Cardiac fibroblast (primary cell): ENCODE measurements at regions not wholly inside any gene's neighbourhood (a gene's known extent, or its start where the extent isn't known, plus 50 kb on each side); places are given as distances from the start of the nearest gene placed in this dataset.
"Not testable (repeated sequence)": the region's sequence is repeated elsewhere in the genome, so short reads cannot be mapped to it uniquely, and the experiment has no call there.

Source experiments
- DNase-seq, 2 donors: peaks; one replicate each; pipeline versions ENCODE4 v3.0.0 to v3.0.0-alpha.2; 2010; ENCODE audit warnings: low read depth in 2 of 2
- H3K4me3 ChIP-seq, 2 donors: replicated peaks in 1 of 2; 1 replicate in 1 of 2; 2 replicates in 1 of 2; pipeline ENCODE4 v1.5.1; 2011; ENCODE audit warnings: low read depth in 2 of 2, low read length in 2 of 2, mild to moderate bottlenecking in 2 of 2, moderate library complexity in 1 of 2
- CTCF ChIP-seq: IDR thresholded peaks from one replicate; pipeline ENCODE4 v1.5.1; 2011; ENCODE audit warnings: low read depth, mild to moderate bottlenecking, low read length, inconsistent platforms

- DNase-seq = no peak
- TF ChIP-seq CTCF = no peak
- H3K4me3 ChIP-seq = no peak overlapping the region
Measured at GRCh38 chr12:66823857-66824570, 145.1 kb upstream of the GRIP1 start.

GRCh38 chr12:66825921-66826320, 147.0 kb upstream of the GRIP1 start:
- not testable (repeated sequence) for DNase-seq, H3K4me3 ChIP-seq

GRCh38 chr12:66829660-66830325, 150.9 kb upstream of the GRIP1 start:
- no peak for TF ChIP-seq CTCF
- H3K4me3 ChIP-seq = no peak overlapping the region
- no peak for DNase-seq

GRCh38 chr12:66831495-66831894, 152.6 kb upstream of the GRIP1 start:
- H3K4me3 ChIP-seq = no peak overlapping the region
- no peak for TF ChIP-seq CTCF
- DNase-seq = no peak

- no peak for DNase-seq
- H3K4me3 ChIP-seq = no peak overlapping the region
- TF ChIP-seq CTCF = no peak
Measured at GRCh38 chr12:66832997-66833396, 154.1 kb upstream of the GRIP1 start.

GRCh38 chr12:66836623-66837310, 157.9 kb upstream of the GRIP1 start:
- DNase-seq = no peak
- no peak overlapping the region for H3K4me3 ChIP-seq
- TF ChIP-seq CTCF = no peak

- no peak for DNase-seq
- H3K4me3 ChIP-seq = no peak overlapping the region
- no peak for TF ChIP-seq CTCF
Measured at GRCh38 chr12:66837311-66837627, 158.4 kb upstream of the GRIP1 start.
